Muscle layer of colon (tissue), 2 donors: ENCODE measurements at regions not wholly inside any gene's neighbourhood (a gene's known extent, or its start where the extent isn't known, plus 50 kb on each side); places are given as distances from the start of the nearest gene placed in this dataset.
"Not testable (repeated sequence)": the region's sequence is repeated elsewhere in the genome, so short reads cannot be mapped to it uniquely, and the experiment has no call there.

Source experiments
- H3K27ac ChIP-seq: one replicate; pipeline ENCODE4 v1.7.0; 2013; ENCODE audit warnings: low read depth, mild to moderate bottlenecking, low read length, moderate library complexity
- H3K27me3 ChIP-seq, 2 donors: one replicate each; pipeline ENCODE4 v1.7.0; 2013; ENCODE audit warnings: low read length in 2 of 2, mild to moderate bottlenecking in 2 of 2; ENCODE audit not compliant: insufficient read depth in 2 of 2, control insufficient read depth in 1 of 2
- H3K36me3 ChIP-seq: one replicate; pipeline ENCODE4 v1.7.0; 2013; ENCODE audit warnings: mild to moderate bottlenecking, low read length; ENCODE audit not compliant: insufficient read depth
- H3K4me1 ChIP-seq: one replicate; pipeline ENCODE4 v1.7.0; 2013; ENCODE audit warnings: mild to moderate bottlenecking, low read length; ENCODE audit not compliant: insufficient read depth
- H3K4me3 ChIP-seq, 2 donors: one replicate each; pipeline ENCODE4 v1.7.0; 2013; ENCODE audit warnings: low read length in 2 of 2, low read depth in 1 of 2, mild to moderate bottlenecking in 1 of 2, moderate library complexity in 1 of 2
- H3K9ac ChIP-seq: one replicate; pipeline ENCODE4 v1.7.0; 2013; ENCODE audit warnings: low read length
- H3K9me3 ChIP-seq: one replicate; pipeline ENCODE4 v1.7.0; 2013; ENCODE audit warnings: mild to moderate bottlenecking, low read length
- donor health status: abdominal sarcoma.
- donor health status: Adenocarcinoma of cecum.

DNA sequence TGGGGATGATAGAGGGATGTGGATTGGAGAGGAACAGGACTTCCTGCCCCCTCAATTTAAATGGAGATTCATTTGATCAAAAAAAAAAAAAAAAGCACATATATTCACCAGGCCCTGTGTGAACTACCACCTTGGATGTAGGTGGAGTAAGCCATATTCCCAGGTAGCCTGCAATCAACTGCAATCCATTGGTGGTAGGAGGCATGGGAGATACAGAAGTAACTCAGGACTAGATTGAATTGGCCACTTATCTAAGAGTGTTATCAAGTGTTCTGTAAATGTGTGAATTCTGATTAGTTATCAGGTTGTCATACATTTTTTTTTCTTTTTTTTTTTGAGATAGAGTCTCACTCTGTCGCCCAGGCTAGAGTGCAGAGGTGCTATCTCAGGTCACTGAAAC, 124.1 kb upstream of the ESR1 start:
- Histone ChIP-seq H3K4me3 (no peak overlapping the region), H3K27ac (no peak overlapping the region), H3K36me3 (no peaks in the 10 kb centered on the region), H3K9ac (no peak overlapping the region), H3K27me3 (no peaks in the 10 kb centered on the region), H3K4me1 (peaks cover 3% of the 10 kb centered on the region), H3K9me3 (no peaks in the 10 kb centered on the region)

DNA sequence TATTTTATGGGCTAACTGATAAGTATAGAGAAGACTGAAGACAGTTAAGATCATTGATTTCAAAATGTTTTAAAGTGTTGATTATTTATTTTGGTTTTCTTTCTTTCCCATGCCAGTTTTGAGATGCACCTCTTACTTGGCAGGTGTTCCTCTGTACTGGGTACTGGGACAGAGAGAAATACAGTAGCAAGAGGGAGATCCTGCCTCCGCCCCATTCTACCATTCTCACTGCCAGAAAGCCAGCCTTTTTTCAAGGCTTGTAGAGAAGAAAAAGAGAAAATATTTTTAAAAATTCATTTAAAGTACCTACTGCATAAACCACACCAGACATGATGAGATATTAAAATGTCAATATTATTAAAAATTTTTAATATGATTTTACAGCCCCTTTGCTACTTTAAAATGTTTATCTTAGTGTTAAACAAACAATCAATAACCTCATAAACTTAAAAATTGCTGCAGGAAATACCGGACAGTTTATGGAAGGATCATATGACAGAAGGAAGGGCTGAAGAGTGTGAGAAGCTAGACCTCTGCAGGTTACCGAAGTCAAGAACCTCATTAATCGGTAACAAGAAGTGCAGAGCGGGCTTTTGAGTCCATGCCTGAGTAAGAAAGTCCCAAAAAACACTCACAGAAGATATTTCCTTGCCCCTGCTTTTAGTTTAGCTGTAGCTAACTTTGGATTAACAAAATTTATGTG, 117.8 kb upstream of the ESR1 start:
- no peak overlapping the region for H3K9ac ChIP-seq
- no peaks in the 10 kb centered on the region for H3K36me3 ChIP-seq
- no peaks in the 10 kb centered on the region for H3K9me3 ChIP-seq
- no peak overlapping the region for H3K27ac ChIP-seq
- H3K4me3 ChIP-seq, result no peak overlapping the region
- H3K27me3 ChIP-seq, result no peaks in the 10 kb centered on the region
- no peaks in the 10 kb centered on the region for H3K4me1 ChIP-seq

- Histone ChIP-seq H3K9me3 (no peaks in the 10 kb centered on the region), H3K4me1 (no peaks in the 10 kb centered on the region), H3K36me3 (no peaks in the 10 kb centered on the region), H3K4me3 (peak overlapping the region in 1 of 2 donors; percentile 17), H3K9ac (no peak overlapping the region), H3K27me3 (no peaks in the 10 kb centered on the region), H3K27ac (peak overlapping the region; percentile 67)
Measured at GRCh38 chr6:151690303-151690702, 117.2 kb upstream of the ESR1 start.

DNA sequence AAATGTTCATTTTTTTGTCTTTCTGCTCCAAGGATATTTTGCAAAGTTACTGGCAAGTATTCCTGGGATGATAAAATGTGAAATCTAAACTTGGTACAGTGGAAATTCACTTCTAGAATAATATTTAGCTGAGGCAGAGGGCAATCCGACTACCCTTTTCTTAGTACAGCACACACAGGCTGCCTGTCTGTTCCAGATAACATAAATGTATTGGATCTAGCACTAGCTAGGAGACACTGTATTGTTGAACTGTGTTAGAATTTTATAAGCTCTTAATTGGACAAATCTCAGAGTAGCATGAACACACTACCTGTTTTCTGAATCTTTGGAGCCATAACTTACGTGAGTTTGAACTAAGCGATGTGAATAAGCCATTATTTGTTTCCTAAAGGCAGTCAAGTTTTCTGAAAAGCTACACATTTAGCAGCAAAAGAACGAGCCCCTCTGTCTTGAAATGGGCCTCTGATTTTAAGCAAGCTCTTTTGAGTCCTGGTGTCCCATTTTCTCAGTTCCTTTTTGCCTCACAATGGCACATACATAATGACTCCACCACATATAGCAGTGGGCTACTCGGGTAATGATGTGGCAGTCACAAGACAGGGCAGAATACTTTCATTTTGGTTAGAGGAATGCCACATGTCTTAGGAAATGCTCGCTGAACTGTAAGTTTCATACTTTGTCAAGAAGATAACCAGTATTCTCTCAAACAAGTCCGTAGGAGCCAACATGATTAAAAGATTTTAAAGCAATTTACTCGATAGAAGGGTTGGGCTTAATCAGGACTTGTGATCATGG, 116.5 kb upstream of the ESR1 start:
- H3K36me3 ChIP-seq, result no peaks in the 10 kb centered on the region
- no peak overlapping the region for H3K9ac ChIP-seq
- peak overlapping the region in 1 of 2 donors; percentile 17 for H3K4me3 ChIP-seq
- H3K9me3 ChIP-seq, result no peaks in the 10 kb centered on the region
- peak overlapping the region; percentile 67 for H3K27ac ChIP-seq
- no peaks in the 10 kb centered on the region for H3K4me1 ChIP-seq
- H3K27me3 ChIP-seq, result no peaks in the 10 kb centered on the region

DNA sequence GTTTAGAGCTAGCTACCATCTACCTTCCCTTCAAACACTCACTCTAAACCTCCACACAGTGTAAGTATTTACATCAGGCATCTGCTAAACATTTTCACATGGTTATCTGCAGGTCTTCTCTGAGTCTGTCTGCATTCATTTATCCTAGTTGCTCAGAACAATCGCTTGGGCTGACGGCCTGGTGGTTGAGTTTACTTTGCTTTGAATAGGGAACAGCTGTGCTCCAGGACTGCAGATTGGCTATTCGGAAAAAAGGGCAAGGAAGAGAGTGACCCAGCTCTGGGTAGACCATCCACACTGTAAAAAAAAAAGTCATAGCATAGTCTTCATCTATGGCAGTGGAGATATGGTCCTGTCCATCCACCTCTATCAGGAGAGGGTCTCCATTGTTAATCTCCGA, 115.3 kb upstream of the ESR1 start:
- Histone ChIP-seq H3K4me3 (no peak overlapping the region), H3K36me3 (no peaks in the 10 kb centered on the region), H3K9ac (no peak overlapping the region), H3K27me3 (no peaks in the 10 kb centered on the region), H3K27ac (no peak overlapping the region), H3K4me1 (no peaks in the 10 kb centered on the region), H3K9me3 (no peaks in the 10 kb centered on the region)

- no peaks in the 10 kb centered on the region for H3K9me3 ChIP-seq
- H3K4me3 ChIP-seq, result no peak overlapping the region
- no peaks in the 10 kb centered on the region for H3K36me3 ChIP-seq
- H3K27me3 ChIP-seq, result no peaks in the 10 kb centered on the region
- no peaks in the 10 kb centered on the region for H3K4me1 ChIP-seq
- H3K9ac ChIP-seq, result no peak overlapping the region
- no peak overlapping the region for H3K27ac ChIP-seq
Measured at GRCh38 chr6:151693366-151693765, 114.1 kb upstream of the ESR1 start.

DNA sequence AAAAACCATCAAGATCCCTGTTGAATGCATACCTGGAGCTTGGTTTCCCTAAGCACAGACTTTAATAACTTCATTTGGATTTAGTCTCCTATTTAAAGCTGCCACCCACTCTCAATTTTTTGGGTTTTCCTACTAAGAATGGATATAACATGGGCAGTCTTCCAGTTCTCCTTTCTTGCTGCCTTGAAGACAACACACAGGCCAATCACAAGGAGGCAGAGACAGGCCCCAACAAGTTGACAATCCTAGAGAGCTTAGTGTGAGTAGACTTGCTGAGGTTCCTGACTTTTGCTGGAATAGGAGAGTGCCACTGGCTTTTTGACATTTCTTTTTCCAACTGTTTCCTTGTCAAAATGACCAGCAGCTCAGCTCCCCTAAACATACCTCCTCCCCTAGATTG, 112.3 kb upstream of the ESR1 start:
- no peak overlapping the region for H3K27ac ChIP-seq
- H3K4me3 ChIP-seq, result no peak overlapping the region
- H3K27me3 ChIP-seq, result no peaks in the 10 kb centered on the region
- no peaks in the 10 kb centered on the region for H3K9me3 ChIP-seq
- no peaks in the 10 kb centered on the region for H3K36me3 ChIP-seq
- H3K4me1 ChIP-seq, result no peaks in the 10 kb centered on the region
- H3K9ac ChIP-seq, result no peak overlapping the region

DNA sequence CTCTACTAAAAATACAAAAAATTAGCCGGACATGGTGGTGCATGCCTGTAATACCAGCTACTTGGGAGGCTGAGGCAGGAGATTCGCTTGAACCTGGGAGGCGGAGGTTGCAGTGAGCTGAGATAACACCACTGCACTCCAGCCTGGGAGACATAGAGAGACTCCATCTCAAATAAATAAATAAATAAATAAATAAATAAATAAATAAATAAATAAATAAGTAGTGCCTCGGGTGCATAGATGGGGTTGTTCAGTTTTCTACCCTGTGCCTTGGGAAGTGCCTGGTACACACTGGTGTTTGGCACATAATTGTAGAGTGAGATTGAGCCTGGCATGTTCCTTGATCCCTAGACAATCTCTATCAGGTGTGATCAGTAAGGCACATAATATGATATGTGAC, 111.2 kb upstream of the ESR1 start:
- not testable (repeated sequence) for H3K36me3 ChIP-seq, H3K4me1 ChIP-seq, H3K9ac ChIP-seq, H3K27ac ChIP-seq, H3K9me3 ChIP-seq, H3K27me3 ChIP-seq, H3K4me3 ChIP-seq

DNA sequence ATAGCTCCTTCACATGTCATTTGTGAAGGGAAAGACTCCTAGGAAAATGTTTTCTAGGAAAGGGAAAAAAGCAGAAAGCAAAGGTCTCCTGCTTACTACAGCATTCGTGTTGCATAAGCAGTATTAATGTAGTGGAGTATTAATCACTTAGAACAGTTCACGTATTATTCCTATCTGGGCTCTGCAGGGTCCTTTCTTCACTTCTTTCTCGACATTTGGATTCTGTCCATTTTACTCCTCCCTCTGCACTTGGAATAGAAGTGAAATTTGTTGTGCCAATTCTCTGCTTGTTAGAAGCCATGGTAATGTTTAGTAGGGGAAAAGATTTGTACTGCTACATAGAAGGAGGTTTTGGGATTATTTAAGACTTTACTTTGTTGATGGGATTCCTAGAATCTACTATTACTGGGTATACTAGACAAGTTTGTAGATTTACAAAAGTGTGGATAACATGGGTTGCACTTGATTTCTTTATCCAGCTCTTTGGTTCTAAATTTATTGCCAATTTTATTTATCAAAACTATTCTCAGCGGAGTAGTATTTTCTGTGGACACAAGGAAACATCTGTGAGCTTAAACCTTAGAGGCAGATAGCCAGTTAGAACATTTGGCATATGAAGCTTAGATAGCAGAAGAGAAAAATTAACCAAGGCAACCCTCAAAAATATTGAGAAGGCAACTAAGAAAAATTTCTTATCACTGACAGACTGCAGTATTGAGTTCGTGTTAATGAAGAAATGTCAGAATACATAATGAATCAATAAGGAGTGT, 108.4 kb upstream of the ESR1 start:
- no peak overlapping the region for H3K4me3 ChIP-seq
- H3K36me3 ChIP-seq, result no peaks in the 10 kb centered on the region
- no peaks in the 10 kb centered on the region for H3K9me3 ChIP-seq
- no peaks in the 10 kb centered on the region for H3K4me1 ChIP-seq
- H3K27ac ChIP-seq, result no peak overlapping the region
- H3K27me3 ChIP-seq, result no peaks in the 10 kb centered on the region
- H3K9ac ChIP-seq, result no peak overlapping the region

GRCh38 chr6:151699719-151700118, 107.8 kb upstream of the ESR1 start:
- H3K4me1 ChIP-seq, result no peaks in the 10 kb centered on the region
- no peaks in the 10 kb centered on the region for H3K9me3 ChIP-seq
- no peaks in the 10 kb centered on the region for H3K36me3 ChIP-seq
- H3K27me3 ChIP-seq, result no peaks in the 10 kb centered on the region
- no peak overlapping the region for H3K9ac ChIP-seq
- no peak overlapping the region for H3K27ac ChIP-seq
- H3K4me3 ChIP-seq, result no peak overlapping the region

GRCh38 chr6:151701911-151702562, 105.4 kb upstream of the ESR1 start:
- H3K9ac ChIP-seq, result no peak overlapping the region
- no peak overlapping the region for H3K4me3 ChIP-seq
- no peak overlapping the region for H3K27ac ChIP-seq
- H3K4me1 ChIP-seq, result no peaks in the 10 kb centered on the region
- H3K36me3 ChIP-seq, result no peaks in the 10 kb centered on the region
- no peaks in the 10 kb centered on the region for H3K9me3 ChIP-seq
- H3K27me3 ChIP-seq, result no peaks in the 10 kb centered on the region
